ENCODE measurements at regions not wholly inside any gene's neighbourhood (a gene's known extent, or its start where the extent isn't known, plus 50 kb on each side); places are given as distances from the start of the nearest gene placed in this dataset.

DNA sequence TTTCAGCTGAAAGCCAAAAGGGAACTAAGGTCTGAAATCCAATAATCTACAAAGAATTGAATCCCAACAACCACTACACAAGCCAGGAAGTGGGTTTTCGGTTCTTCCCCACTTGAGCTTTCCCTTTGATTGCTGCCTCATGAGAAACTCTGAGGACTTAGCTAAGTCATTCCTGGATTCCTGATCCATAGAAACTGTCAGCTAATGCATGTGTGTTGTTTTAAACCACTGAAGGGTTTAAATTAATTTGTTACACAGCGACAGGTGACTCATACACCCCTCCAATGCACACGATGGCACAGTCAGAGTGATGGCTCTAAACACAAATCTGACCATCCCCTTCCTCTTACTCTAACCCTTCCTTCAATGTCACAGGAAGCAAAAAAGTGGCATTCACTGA is 282.9 kb downstream of the RAB28 start:
- TF ChIP-seq CTCF (conservative IDR thresholded peaks at IDR 0.05) (no peak), EZH2 (IDR thresholded peaks at IDR 0.05; ENCODE audit: low read depth) (no peak)

Data from PC-9 (cell line).